Activated T-cell treated with anti-CD3 and anti-CD28 coated beads, Interleukin-2, amount 50 U/mL, for 4 hours (primary cell): ENCODE measurements at regions not wholly inside any gene's neighbourhood (a gene's known extent, or its start where the extent isn't known, plus 50 kb on each side); places are given as distances from the start of the nearest gene placed in this dataset.
"Not testable (repeated sequence)": the region's sequence is repeated elsewhere in the genome, so short reads cannot be mapped to it uniquely, and the experiment has no call there.

Experiments used
- ATAC-seq, 2 donors: fragments of 200-7000 bp; cut with Tn5 transposase; one replicate each; pipeline ENCODE4 v1.10.0; 2021
- DNase-seq: peaks from one replicate; pipeline ENCODE4 v3.0.0-alpha.2; 2020
- H3K27me3 Mint-ChIP-seq: one replicate; pipeline ENCODE4 v1.8.0; 2021; ENCODE audit warnings: low read depth, mixed read lengths
- H3K36me3 Mint-ChIP-seq: one replicate; pipeline ENCODE4 v1.8.0; 2022; ENCODE audit warnings: mixed read lengths; ENCODE audit not compliant: insufficient read depth
- H3K4me1 Mint-ChIP-seq: one replicate; pipeline ENCODE4 v1.8.0; 2021; ENCODE audit warnings: low read depth, mixed read lengths
- H3K4me3 Mint-ChIP-seq: one replicate; pipeline ENCODE4 v1.8.0; 2021; ENCODE audit warnings: mild to moderate bottlenecking, moderate library complexity, mixed read lengths
- H3K9me3 Mint-ChIP-seq: one replicate; pipeline ENCODE4 v1.8.0; 2021; ENCODE audit warnings: mixed read lengths

- peaks cover 28% of the 10 kb centered on the region for H3K36me3 Mint-ChIP-seq
Observed at GRCh38 chr20:30387823-30388222, 869.6 kb upstream of the DEFB115 start.

DNA sequence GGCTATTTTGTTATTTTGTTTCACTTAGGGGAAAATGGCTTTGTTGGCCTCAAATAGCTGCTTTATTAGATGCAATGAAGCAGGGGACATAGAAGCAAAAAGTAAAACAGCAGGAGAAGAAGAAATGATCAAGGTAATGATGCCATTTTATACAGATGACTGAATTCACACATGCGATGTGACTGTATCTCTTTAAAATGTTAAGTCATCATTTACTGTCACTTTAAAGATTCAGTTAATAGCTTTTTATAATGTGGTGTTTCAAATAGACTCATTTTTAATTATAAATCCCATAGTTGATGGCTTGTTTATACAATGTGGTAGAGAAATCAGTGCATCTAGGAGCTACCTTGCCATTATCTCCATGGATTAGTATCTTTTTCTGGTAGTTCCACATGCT is 863.9 kb upstream of the DEFB115 start:
- H3K4me1 Mint-ChIP-seq, ATAC-seq, H3K27me3 Mint-ChIP-seq, H3K9me3 Mint-ChIP-seq, H3K4me3 Mint-ChIP-seq, DNase-seq: not testable (repeated sequence)
- peaks cover 28% of the 10 kb centered on the region for H3K36me3 Mint-ChIP-seq

More at GRCh38 chr20:30387823-30388222, 869.6 kb upstream of the DEFB115 start:
- not testable (repeated sequence) for H3K9me3 Mint-ChIP-seq, H3K27me3 Mint-ChIP-seq, DNase-seq, H3K4me3 Mint-ChIP-seq, ATAC-seq
- H3K4me1 Mint-ChIP-seq, result peaks cover 23% of the 10 kb centered on the region

DNA sequence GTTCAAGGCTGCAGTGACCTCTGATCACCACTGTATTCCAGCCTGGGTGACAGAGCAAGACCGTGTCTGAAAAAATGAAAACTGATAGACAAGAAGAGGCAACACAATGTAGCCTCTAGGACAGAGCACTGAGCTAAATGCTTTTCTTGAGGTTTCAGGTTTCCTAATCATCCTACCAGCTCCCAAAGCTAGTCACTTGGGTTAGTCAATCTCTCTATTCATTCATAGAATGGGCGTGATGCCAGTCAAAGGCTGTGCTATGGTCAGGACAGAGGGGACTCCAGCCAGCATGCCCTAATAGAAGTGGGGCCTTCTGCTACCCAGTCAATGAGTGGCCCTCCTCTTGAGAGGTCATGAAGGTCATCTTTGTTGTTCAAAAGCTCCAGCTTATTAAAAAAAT is 860.4 kb upstream of the DEFB115 start:
- not testable (repeated sequence) for H3K27me3 Mint-ChIP-seq, DNase-seq, H3K4me1 Mint-ChIP-seq, H3K9me3 Mint-ChIP-seq, ATAC-seq, H3K4me3 Mint-ChIP-seq
- peaks cover 46% of the 10 kb centered on the region for H3K36me3 Mint-ChIP-seq

GRCh38 chr20:30405061-30405460 is 852.4 kb upstream of the DEFB115 start:
- not testable (repeated sequence) for H3K4me3 Mint-ChIP-seq, ATAC-seq, H3K27me3 Mint-ChIP-seq, H3K4me1 Mint-ChIP-seq, DNase-seq
- H3K36me3 Mint-ChIP-seq, result peaks cover 33% of the 10 kb centered on the region
- H3K9me3 Mint-ChIP-seq, result peaks cover 19% of the 10 kb centered on the region

DNA sequence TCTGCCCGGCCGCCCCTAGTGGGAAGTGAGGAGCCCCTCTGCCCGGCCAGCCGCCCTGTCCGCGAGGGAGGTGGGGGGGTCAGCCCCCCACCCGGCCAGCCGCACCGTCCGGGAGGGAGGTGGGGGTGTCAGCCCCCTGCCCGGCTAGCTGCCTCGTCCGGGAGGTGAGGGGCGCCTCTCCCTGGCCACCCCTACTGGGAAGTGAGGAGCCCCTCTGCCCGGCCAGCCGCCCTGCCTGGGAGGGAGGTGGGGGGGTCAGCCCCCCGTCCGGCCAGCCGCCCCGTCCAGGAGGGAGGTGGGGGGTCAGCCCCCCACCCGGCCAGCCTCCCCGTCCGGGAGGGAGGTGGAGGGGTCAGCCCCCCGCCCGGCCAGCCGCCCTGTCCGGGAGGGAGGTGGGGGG is 851.9 kb upstream of the DEFB115 start:
- peaks cover 28% of the 10 kb centered on the region for H3K36me3 Mint-ChIP-seq
- not testable (repeated sequence) for H3K4me3 Mint-ChIP-seq, DNase-seq, H3K27me3 Mint-ChIP-seq, H3K4me1 Mint-ChIP-seq, ATAC-seq
- peaks cover 19% of the 10 kb centered on the region for H3K9me3 Mint-ChIP-seq

GRCh38 chr20:30406370-30406769 is 851.1 kb upstream of the DEFB115 start:
- Mint-ChIP-seq H3K9me3 (peaks cover 18% of the 10 kb centered on the region), H3K36me3 (peaks cover 20% of the 10 kb centered on the region)
- not testable (repeated sequence) for H3K4me3 Mint-ChIP-seq, H3K4me1 Mint-ChIP-seq, DNase-seq, H3K27me3 Mint-ChIP-seq, ATAC-seq

GRCh38 chr20:30412972-30413371 is 844.5 kb upstream of the DEFB115 start:
- Mint-ChIP-seq H3K4me3 (no peak overlapping the region), H3K36me3 (peaks cover 13% of the 10 kb centered on the region), H3K9me3 (peaks cover 36% of the 10 kb centered on the region), H3K27me3 (no peaks in the 10 kb centered on the region), H3K4me1 (no peaks in the 10 kb centered on the region)
- ATAC-seq (no peak), DNase-seq (no peak)

GRCh38 chr20:30417387-30417786 is 840.1 kb upstream of the DEFB115 start:
- not testable (repeated sequence) for H3K4me3 Mint-ChIP-seq, DNase-seq, H3K4me1 Mint-ChIP-seq, ATAC-seq, H3K27me3 Mint-ChIP-seq
- Mint-ChIP-seq H3K36me3 (peaks cover 15% of the 10 kb centered on the region), H3K9me3 (peaks cover 29% of the 10 kb centered on the region)

GRCh38 chr20:30418378-30418777 is 839.1 kb upstream of the DEFB115 start:
- not testable (repeated sequence) for H3K4me3 Mint-ChIP-seq, ATAC-seq

DNA sequence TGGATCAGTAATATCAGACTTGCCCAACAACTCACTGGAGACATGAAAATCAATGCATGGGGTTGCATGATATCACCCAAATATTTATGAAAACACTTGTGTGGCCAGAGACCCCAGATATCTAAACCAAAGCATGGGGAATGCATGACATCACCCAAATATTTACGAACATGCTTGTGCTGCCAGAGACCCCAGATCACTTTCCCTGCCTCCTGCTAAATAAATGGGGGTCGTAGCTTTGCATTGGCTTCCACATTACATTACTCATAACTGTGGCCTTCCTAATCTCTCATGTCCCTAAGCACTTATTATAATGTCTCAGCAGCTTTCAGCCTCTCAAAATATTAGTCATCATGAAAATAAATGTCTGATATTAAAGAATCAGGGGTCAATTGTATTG is 838.0 kb upstream of the DEFB115 start:
- ATAC-seq (no peak), DNase-seq (no peak)
- peaks cover 15% of the 10 kb centered on the region for H3K36me3 Mint-ChIP-seq
- no peaks in the 10 kb centered on the region for H3K4me1 Mint-ChIP-seq
- no peaks in the 10 kb centered on the region for H3K27me3 Mint-ChIP-seq
- peaks cover 29% of the 10 kb centered on the region for H3K9me3 Mint-ChIP-seq
- H3K4me3 Mint-ChIP-seq, result no peak overlapping the region

More at GRCh38 chr20:30418378-30418777, 839.1 kb upstream of the DEFB115 start:
- not testable (repeated sequence) for H3K4me1 Mint-ChIP-seq, DNase-seq, H3K27me3 Mint-ChIP-seq
- Mint-ChIP-seq H3K9me3 (peaks cover 28% of the 10 kb centered on the region), H3K36me3 (peaks cover 15% of the 10 kb centered on the region)

- not testable (repeated sequence) for DNase-seq, H3K4me1 Mint-ChIP-seq, H3K27me3 Mint-ChIP-seq, H3K4me3 Mint-ChIP-seq, ATAC-seq
- Mint-ChIP-seq H3K9me3 (peaks cover 27% of the 10 kb centered on the region), H3K36me3 (peaks cover 15% of the 10 kb centered on the region)
Observed at GRCh38 chr20:30419871-30420420, 837.5 kb upstream of the DEFB115 start.
